GM21619 (cell line): ENCODE measurements at regions not wholly inside any gene's neighbourhood (a gene's known extent, or its start where the extent isn't known, plus 50 kb on each side); places are given as distances from the start of the nearest gene placed in this dataset.

Experiments
- ATAC-seq: cut with Tn5 transposase; IDR thresholded peaks from one replicate; pipeline ENCODE4 v1.9.1; 2021; ENCODE audit not compliant: unreplicated experiment

GRCh38 chr11:15723966-15724365, 609.2 kb downstream of the INSC start:
- ATAC-seq: no peak

- ATAC-seq: no peak
Observed at GRCh38 chr11:15724601-15725000, 609.9 kb downstream of the INSC start.

GRCh38 chr11:15725246-15725645, 610.5 kb downstream of the INSC start:
- ATAC-seq: no peak

- no peak for ATAC-seq
Observed at GRCh38 chr11:15726221-15726746, 611.6 kb downstream of the INSC start.

- no peak for ATAC-seq
Observed at GRCh38 chr11:15726893-15727519, 612.3 kb downstream of the INSC start.

DNA sequence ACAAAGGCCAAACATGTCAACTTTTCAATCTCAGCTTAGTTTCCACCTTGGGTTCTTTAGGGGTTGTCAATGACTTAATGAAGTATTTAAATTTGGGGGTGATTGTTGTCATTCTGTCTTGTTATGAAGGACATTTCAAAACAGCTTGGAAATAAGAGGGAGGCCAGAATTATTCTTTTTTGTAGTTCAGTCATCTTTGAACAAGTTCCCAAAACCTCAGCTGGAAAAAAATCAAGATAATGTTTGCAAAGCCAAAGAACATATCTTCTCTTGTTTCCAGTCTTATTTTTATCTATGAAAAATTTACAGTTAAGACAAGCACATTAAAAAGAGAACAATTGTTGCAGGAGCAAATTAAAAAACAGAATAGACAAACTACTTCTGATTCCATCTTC, 612.8 kb downstream of the INSC start:
- ATAC-seq: no peak

DNA sequence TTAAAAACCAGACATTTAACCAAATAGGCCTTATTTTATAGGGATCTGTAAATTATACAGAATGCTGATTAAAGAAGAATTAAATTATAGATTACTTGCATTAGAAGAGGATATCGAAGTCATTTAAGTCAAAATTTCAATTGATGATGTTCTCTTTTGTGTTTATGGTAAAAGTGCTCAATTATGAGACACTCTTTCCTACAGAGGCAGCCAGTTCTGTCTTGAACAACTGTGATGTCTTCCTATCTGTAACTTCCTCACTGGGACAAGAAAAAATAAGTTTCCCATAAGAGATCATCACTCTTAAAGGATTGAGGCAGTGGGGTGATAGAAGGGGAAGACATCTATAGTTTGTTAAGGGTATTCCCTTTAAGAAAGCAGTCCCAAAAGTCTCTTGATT, 613.5 kb downstream of the INSC start:
- ATAC-seq: no peak

DNA sequence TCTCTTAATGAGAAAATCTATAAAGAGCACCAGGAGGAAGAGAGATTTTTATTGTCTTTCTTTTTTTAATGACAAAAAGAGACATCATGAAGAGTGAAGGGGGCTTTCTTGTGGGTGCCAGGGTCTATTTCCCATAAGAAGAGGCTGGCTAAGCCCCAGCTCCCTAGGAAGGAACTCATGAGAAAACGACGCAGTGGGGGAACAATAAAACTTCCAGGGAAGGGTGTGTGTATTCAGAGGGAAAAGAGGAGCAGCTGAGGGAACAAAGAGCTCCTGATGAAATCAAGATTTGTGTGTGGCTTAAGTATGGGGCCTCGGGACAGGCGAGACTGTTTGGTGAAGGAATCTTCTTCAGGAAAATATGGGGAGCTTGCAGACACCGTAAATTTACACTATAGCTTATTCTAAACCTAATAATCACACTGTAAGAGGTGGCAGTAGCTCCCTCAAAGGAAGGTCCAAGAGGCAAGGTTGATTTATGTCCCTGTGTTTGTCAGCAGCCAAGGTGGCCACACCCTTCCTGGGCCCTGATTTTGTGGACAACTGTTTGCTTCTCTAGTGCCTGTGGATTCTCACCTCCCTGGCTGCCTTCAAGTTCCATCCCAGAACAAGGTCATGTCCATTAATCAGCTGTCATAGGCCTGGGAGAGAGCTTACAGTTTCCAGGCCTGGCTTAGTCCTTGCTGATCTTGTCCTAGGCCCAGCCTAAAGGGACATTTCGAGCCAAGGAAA, 615.7 kb downstream of the INSC start:
- ATAC-seq: no peak

DNA sequence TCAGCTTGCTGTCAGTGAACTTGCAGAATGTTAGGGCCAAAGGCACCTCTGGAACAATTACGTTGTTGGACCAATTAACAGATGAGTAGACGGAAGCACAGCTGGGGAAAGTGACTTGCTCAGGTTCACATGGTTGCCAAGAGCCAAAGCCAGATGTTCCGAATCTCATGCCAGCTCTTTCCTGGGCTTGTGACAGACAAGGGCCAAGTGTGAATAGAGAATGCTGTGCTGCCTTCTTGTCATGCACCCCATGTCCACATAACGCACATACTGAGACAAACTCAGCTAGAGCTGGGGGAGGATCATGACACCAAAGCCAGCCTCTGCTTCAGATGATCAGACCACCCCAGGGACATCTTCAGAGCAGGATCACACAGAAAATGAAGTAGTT, 616.3 kb downstream of the INSC start:
- no peak for ATAC-seq

DNA sequence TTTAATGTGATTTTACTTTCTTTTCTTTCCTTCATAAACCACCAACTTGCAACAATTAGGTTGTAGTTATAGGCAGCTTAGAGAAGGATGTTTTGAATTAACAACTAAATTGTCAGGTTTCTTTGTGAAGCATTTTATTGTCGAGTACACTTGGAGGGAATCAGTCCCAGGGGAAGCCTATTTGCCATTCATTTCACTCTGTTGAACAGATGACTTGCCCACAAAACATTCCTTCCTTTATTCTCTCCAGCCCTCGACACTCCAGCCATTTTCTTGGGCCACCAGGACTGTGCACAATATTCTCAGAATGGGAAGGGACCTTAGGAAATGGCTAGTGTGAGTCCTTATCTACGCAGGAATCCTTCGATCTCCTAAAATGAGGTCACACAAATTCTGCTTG, 620.6 kb downstream of the SOX6 start:
- ATAC-seq: no peak

DNA sequence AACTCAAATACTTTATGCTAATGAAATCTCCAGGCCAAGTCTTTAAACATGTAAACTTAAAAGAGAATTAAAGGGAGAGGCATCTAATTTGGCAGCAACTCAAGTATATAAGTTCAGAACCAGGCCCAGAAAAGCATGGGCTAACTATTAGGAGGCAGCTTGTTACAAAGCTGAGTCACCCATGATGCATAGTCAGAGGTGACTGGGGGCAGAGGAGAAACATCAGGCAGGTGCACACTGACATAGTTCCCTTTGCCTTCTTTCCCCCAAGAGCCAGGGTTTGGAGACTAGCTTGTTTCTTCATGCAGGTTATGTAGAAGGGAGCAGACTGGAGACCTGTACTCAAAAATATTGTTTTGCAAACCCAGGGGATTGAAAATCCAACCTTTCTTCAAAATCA, 619.0 kb downstream of the SOX6 start:
- no peak for ATAC-seq

DNA sequence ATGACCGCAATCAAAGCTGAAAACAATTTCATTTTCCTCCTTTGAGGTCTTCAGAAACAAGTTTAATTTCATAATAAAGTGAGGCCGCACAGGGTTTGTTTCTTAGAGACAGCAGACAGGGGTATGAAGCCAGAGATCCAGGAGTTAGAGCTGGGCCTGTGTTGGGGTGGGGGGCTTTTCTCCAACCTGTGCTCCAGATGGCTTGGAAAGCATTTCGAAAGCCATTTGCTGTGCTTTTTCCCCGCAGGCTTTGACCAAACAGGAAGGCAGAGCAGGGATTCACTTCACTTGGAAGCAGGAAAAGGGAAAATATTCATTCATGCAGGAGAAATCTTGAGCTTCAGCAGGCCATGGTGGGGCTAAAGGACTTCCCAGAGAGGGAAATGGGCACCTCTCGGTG, 617.4 kb downstream of the SOX6 start:
- ATAC-seq: no peak

- no peak for ATAC-seq
Observed at GRCh38 chr11:15742626-15743519, 613.5 kb downstream of the SOX6 start.

DNA sequence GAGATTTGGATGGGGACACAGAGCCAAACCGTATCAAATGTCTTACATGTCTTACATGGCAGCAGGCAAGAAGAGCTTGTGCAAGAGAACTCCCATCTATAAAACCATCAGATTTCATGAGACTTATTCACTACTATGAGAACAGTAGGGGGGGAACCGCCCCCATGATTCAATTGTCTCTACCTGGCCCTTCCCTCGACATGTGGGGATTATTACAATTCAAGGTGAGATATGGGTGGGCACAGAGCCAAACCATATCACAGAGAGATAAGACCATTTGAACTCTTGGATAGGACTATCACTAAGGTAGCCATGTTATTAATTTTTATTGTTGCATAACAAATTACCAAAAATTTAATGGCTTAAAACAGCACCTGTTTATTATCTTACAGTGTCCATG, 611.7 kb downstream of the SOX6 start:
- no peak for ATAC-seq

DNA sequence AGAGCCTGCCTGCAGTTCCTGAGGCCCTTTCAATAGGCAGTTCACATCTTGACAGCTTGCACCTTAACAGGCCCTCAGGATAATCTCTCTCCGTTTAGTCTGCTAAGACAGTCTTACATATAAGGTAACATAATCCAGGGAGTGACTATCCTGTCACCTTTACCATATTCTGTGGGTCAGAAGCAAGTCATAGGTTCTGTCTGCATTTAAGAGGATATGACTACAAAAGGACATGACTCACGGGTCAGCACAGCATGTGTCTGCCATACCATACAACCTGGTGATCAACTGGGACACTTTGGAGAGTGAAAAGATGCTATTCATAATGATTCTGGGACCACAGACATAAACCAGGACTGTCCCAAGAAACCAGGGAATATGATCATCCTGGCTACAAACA, 611.1 kb downstream of the SOX6 start:
- ATAC-seq: no peak

GRCh38 chr11:15747671-15748070, 608.7 kb downstream of the SOX6 start:
- ATAC-seq: no peak

DNA sequence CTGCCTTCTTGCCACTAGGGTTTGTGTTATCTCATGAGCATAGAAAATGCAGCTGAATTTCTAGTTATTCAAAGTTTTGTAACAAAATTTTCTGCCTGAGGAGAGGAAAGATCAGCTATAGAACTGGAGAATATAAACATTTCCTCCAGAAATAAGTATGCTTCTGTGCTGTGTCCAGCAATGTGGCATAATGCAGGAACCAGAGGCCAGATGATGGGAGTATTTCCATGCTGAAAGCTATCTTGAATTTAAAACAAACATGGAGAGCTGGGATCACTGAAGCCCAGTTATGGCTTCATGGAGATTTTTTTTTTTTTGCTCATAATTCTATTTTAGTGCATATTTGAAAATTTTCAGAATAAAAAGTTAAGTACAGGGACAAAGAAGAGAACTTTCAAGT, 608.2 kb downstream of the SOX6 start:
- no peak for ATAC-seq

DNA sequence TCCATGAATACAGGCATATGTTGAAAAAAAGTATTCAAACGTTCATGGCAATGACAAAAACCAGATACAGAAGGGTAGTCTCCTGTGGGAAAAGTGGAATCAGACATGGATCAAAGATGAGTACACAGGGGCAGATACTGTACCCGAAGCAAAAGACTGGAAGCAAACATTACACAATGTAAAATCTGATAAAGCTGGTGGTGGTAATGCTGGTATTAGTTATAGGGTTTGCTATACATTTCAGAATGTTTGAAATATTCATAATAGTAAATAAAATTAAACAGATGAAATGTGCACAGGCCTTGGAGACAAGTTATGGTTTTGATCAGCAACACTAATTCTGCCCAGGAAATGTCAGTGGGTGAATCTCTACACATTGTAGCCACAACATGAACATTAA, 607.6 kb downstream of the SOX6 start:
- ATAC-seq: no peak

- no peak for ATAC-seq
Observed at GRCh38 chr11:15750535-15751308, 605.6 kb downstream of the SOX6 start.

DNA sequence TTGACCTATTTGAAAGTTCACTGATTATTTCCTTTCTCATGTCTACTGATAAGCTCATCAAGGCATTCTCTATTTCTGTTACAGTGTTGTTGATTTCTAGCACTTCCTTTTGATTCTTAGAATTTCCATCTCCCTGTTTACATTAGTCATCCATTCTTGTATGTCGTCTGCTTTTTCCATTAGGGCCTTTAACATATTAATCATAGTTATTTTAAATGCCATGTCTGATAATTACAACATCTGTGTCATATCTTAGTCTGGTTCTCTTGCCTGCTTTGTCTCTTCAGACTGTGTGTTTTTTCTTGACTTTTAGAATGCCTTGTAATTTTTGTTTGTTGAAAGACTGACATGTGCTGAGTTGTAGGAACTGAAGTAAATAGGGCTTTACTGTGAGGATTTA, 602.1 kb downstream of the SOX6 start:
- ATAC-seq: no peak
